Colonic mucosa (tissue), 4 donors: ENCODE measurements at regions not wholly inside any gene's neighbourhood (a gene's known extent, or its start where the extent isn't known, plus 50 kb on each side); places are given as distances from the start of the nearest gene placed in this dataset.

ENCODE experiments used
- DNase-seq: peaks from one replicate; pipeline ENCODE4 v3.0.0-alpha.2; 2020
- H3K27ac ChIP-seq: fragments of 200-600 bp; one replicate; pipeline ENCODE4 v1.8.0; 2021
- H3K27me3 ChIP-seq: fragments of 200-600 bp; one replicate; pipeline ENCODE4 v1.8.0; 2021
- H3K36me3 ChIP-seq: fragments of 200-600 bp; one replicate; pipeline ENCODE4 v1.8.0; 2021
- H3K4me1 ChIP-seq: fragments of 200-600 bp; one replicate; pipeline ENCODE4 v1.8.0; 2021; ENCODE audit warnings: mild to moderate bottlenecking
- H3K4me3 ChIP-seq: fragments of 200-600 bp; one replicate; pipeline ENCODE4 v1.8.0; 2021
- H3K9ac ChIP-seq, 2 donors: one replicate each; pipeline ENCODE4 v1.7.0; 2013; ENCODE audit warnings: control low read depth in 2 of 2, low read depth in 2 of 2, low read length in 2 of 2
- H3K9me3 ChIP-seq: fragments of 200-600 bp; one replicate; pipeline ENCODE4 v1.8.0; 2021
- intact Hi-C: fragments of 100-400 bp; cut with DNase I; formaldehyde crosslinking; loops from one replicate; pipeline ENCODE4 v1.14.1; 2022
- TF ChIP-seq, protein P1 (sequence below): fragments of 200-600 bp; IDR thresholded peaks from one replicate; pipeline ENCODE4 v1.8.0; 2022; ENCODE audit warnings: antibody characterized with exemption, mild to moderate bottlenecking
- donor health status: healthy.
- donor health status: DM: no; HTN: no; CAD: no.
- donor health status: DM: no; HTN: no; CAD: no.

DNA sequence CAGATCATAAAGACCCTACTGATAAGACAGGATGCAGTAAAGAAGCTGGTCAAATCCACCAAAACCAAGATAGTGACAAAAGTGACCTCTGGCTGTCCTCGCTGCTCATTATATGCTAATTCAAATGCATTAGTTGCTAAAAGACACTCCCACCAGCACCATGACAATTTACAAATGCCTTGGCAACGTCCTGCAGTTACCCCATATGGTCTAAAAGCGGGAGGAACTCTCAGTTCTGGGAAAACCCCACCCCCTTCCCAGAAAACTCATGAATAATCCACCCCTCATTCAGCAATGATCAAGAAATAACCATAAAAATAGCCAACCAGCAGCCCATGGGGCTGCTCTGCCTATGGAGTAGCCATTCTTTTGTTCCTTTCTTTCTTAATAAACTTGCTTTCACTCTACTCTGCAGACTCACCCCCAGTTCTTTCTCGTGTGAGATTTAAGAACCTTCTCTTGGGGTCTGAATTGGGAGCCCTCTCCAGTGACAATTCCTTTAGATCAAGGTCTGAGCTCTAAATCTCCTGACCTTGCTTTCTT, 217.1 kb upstream of the STS start:
- intact Hi-C loops, result no loop called here
- no peak for DNase-seq
- Histone ChIP-seq H3K4me1 (no peaks in the 10 kb centered on the region), H3K36me3 (no peaks in the 10 kb centered on the region), H3K9me3 (no peaks in the 10 kb centered on the region), H3K4me3 (no peak overlapping the region), H3K27me3 (no peaks in the 10 kb centered on the region), H3K9ac (no peak overlapping the region), H3K27ac (no peak overlapping the region)
- TF ChIP-seq, protein P1, sequence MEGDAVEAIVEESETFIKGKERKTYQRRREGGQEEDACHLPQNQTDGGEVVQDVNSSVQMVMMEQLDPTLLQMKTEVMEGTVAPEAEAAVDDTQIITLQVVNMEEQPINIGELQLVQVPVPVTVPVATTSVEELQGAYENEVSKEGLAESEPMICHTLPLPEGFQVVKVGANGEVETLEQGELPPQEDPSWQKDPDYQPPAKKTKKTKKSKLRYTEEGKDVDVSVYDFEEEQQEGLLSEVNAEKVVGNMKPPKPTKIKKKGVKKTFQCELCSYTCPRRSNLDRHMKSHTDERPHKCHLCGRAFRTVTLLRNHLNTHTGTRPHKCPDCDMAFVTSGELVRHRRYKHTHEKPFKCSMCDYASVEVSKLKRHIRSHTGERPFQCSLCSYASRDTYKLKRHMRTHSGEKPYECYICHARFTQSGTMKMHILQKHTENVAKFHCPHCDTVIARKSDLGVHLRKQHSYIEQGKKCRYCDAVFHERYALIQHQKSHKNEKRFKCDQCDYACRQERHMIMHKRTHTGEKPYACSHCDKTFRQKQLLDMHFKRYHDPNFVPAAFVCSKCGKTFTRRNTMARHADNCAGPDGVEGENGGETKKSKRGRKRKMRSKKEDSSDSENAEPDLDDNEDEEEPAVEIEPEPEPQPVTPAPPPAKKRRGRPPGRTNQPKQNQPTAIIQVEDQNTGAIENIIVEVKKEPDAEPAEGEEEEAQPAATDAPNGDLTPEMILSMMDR, result no peak

DNA sequence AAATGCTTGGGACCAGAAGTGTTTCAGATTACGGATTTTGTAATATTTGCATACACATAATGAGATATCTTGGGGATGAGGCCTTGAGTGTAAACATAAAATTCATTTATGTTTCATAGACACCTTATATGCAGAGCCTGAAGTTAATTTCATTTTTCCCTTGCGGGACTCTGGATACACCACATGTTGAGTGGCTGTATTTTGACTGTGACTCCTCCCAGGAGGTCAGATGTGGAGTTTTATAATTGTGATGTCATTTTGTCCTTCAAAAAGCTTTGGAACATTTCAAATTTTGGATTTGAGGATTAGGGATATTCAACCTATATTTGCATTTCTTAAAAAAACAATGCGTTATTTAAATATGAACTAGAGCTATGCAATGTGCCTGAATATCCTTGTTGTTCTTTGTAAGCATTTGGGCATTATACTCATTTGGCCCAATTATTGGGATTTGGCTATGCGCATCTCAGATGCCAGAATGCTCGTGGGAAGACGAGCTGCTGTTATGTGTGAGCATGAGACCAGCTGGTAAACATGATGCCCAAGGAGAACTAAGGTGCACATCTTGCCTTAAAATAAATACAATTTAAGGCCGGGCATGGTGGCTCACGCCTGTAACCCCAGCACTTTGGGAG, 223.0 kb upstream of the STS start:
- H3K27ac ChIP-seq, result no peak overlapping the region
- intact Hi-C loops, result no loop called here
- no peaks in the 10 kb centered on the region for H3K9me3 ChIP-seq
- TF ChIP-seq, protein P1, result no peak
- no peaks in the 10 kb centered on the region for H3K4me1 ChIP-seq
- no peak overlapping the region for H3K4me3 ChIP-seq
- no peak overlapping the region for H3K9ac ChIP-seq
- no peaks in the 10 kb centered on the region for H3K36me3 ChIP-seq
- no peak for DNase-seq
- no peaks in the 10 kb centered on the region for H3K27me3 ChIP-seq

DNA sequence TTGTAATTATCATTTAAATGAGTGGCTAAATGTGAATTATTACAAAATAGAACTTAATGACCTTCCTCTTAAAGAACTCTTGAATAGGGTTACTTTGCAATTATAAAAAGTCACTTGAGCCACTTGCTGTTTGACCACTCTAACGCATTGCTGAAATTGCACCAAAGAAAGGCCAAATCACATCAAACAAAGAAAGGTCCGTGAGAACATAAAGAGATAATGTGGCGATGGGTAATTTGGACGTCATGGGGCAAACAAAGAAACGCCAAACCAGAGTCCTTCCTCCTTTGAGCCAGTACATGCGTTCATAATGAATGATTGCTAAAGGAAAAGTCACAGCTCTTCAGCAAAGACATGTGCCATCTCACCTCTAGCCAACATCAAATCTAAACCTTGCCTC, 229.8 kb upstream of the STS start:
- no peak overlapping the region for H3K9ac ChIP-seq
- no peaks in the 10 kb centered on the region for H3K9me3 ChIP-seq
- DNase-seq, result no peak
- H3K27ac ChIP-seq, result no peak overlapping the region
- H3K36me3 ChIP-seq, result no peaks in the 10 kb centered on the region
- no peaks in the 10 kb centered on the region for H3K27me3 ChIP-seq
- TF ChIP-seq, protein P1, result no peak
- H3K4me1 ChIP-seq, result no peaks in the 10 kb centered on the region
- intact Hi-C loops, result no loop called here
- no peak overlapping the region for H3K4me3 ChIP-seq

DNA sequence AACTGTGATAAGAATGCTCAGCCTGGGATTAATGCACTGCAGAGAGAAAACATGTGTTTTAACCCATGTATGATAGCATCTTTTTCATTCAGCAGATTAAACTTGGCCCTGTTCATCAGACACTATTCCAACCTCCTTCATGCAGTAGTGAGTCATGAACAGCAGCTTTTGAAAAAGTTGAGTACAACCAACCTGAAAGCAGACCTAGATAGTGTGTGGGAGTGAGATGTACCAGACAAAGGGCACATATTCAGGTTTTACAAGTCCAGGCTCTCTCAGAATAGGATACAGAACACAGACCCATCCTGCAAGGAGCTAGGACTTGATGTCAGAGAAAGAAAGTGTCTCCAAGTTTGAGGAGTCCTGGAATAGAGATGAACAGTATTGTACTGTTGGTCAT, 237.3 kb upstream of the STS start:
- H3K27ac ChIP-seq, result no peak overlapping the region
- no peaks in the 10 kb centered on the region for H3K9me3 ChIP-seq
- no peaks in the 10 kb centered on the region for H3K36me3 ChIP-seq
- no peaks in the 10 kb centered on the region for H3K27me3 ChIP-seq
- TF ChIP-seq, protein P1, result no peak
- no peak for DNase-seq
- no peaks in the 10 kb centered on the region for H3K4me1 ChIP-seq
- H3K9ac ChIP-seq, result no peak overlapping the region
- H3K4me3 ChIP-seq, result no peak overlapping the region
- intact Hi-C loops, result no loop called here

DNA sequence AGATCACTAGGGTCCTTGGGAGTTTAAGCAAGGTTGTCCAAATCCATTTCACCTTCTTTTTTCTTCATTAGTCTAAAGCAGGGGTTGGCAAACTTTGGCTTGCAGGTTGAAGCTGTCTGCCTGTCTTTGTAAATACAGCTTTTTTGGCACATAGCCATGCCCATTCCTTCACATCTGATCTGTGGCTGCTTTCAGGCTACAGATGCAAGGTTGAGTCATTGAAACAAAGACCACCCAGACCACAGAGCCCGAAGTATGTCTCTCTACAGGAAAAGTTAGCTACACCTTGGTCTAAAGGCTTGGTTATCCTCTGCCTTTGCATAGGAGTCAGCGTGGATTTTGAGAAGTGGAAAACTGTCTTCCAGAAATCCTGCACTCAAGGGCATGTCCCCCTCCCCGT, 238.1 kb upstream of the STS start:
- no peaks in the 10 kb centered on the region for H3K4me1 ChIP-seq
- no peaks in the 10 kb centered on the region for H3K36me3 ChIP-seq
- no peaks in the 10 kb centered on the region for H3K9me3 ChIP-seq
- TF ChIP-seq, protein P1, result no peak
- H3K27ac ChIP-seq, result no peak overlapping the region
- DNase-seq, result no peak
- intact Hi-C loops, result no loop called here
- no peak overlapping the region for H3K4me3 ChIP-seq
- H3K9ac ChIP-seq, result no peak overlapping the region
- no peaks in the 10 kb centered on the region for H3K27me3 ChIP-seq
